ENCODE measurements at regions not wholly inside any gene's neighbourhood (a gene's known extent, or its start where the extent isn't known, plus 50 kb on each side); places are given as distances from the start of the nearest gene placed in this dataset.

- no peak for TF ChIP-seq CTCF (IDR thresholded peaks at IDR 0.05)
- TF ChIP-seq POLR2AphosphoS5 (IDR thresholded peaks at IDR 0.05): no peak
- TF ChIP-seq POLR2A (IDR thresholded peaks at IDR 0.05): no peak
Observed at GRCh38 chr9:30758726-30759446, 1625.6 kb upstream of the ACO1 start.

Data from prostate gland (tissue), 2 donors.